Adrenal gland (tissue), 5 donors: ENCODE measurements at regions not wholly inside any gene's neighbourhood (a gene's known extent, or its start where the extent isn't known, plus 50 kb on each side); places are given as distances from the start of the nearest gene placed in this dataset.

ENCODE experiments used
- POLR2A ChIP-seq, 2 donors: fragments of 450-650 bp; IDR thresholded peaks; one replicate each; pipeline ENCODE4 v1.6.1; 2017; ENCODE audit warnings: antibody characterized with exemption in 2 of 2, mild to moderate bottlenecking in 2 of 2, moderate library complexity in 1 of 2
- TF ChIP-seq, protein P1 (sequence below), 6 experiments: fragments of 450-650 bp in 4 of 6; fragments of 200-600 bp in 2 of 6; sonication (generic) in 1 of 6; IDR thresholded peaks; 1 replicate in 5 of 6; 2 replicates in 1 of 6; pipeline versions ENCODE4 v1.5.1 to v1.8.0; 2016 to 2021; ENCODE audit warnings: antibody characterized with exemption in 6 of 6, mild to moderate bottlenecking in 2 of 6, moderate library complexity in 1 of 6
- donor health status: DM: no; HTN: no; CAD: no.

DNA sequence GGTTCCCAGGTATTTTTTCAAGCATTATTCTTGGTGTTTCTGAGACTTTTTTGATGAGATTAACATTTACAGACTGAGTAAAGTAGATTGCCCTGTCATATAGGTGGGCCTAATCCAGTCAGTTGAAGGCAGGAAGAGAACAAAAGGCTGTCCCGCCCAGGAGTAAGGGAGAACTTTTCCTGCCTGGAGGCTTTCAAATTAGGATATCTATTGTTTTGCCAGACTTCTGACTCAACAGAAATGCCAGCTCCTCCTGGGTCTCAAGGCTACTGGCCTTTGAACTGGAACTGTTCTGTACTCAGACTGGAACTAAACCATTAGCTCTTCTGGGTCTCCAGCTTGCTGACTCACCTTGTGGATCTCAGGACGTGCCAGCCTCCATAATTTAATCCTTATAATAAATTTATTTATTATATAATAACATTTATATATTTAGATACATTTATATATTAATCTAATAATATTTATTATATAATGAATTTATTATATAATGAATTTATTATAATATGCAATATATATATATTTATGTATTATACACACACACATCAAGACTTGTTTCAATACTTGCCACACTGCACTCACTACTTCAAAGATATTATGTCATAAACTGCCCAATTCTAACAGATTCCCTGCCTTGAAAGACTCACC, 510.8 kb upstream of the B3GALT2 start:
- TF ChIP-seq, protein P1, sequence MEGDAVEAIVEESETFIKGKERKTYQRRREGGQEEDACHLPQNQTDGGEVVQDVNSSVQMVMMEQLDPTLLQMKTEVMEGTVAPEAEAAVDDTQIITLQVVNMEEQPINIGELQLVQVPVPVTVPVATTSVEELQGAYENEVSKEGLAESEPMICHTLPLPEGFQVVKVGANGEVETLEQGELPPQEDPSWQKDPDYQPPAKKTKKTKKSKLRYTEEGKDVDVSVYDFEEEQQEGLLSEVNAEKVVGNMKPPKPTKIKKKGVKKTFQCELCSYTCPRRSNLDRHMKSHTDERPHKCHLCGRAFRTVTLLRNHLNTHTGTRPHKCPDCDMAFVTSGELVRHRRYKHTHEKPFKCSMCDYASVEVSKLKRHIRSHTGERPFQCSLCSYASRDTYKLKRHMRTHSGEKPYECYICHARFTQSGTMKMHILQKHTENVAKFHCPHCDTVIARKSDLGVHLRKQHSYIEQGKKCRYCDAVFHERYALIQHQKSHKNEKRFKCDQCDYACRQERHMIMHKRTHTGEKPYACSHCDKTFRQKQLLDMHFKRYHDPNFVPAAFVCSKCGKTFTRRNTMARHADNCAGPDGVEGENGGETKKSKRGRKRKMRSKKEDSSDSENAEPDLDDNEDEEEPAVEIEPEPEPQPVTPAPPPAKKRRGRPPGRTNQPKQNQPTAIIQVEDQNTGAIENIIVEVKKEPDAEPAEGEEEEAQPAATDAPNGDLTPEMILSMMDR (IDR thresholded peaks at IDR 0.05): no peak
- no peak for TF ChIP-seq POLR2A (IDR thresholded peaks at IDR 0.05)
